GM18858 (cell line): ENCODE measurements at regions not wholly inside any gene's neighbourhood (a gene's known extent, or its start where the extent isn't known, plus 50 kb on each side); places are given as distances from the start of the nearest gene placed in this dataset.

Experiments
- ATAC-seq: cut with Tn5 transposase; IDR thresholded peaks from one replicate; pipeline ENCODE4 v1.9.1; 2021; ENCODE audit not compliant: unreplicated experiment

DNA sequence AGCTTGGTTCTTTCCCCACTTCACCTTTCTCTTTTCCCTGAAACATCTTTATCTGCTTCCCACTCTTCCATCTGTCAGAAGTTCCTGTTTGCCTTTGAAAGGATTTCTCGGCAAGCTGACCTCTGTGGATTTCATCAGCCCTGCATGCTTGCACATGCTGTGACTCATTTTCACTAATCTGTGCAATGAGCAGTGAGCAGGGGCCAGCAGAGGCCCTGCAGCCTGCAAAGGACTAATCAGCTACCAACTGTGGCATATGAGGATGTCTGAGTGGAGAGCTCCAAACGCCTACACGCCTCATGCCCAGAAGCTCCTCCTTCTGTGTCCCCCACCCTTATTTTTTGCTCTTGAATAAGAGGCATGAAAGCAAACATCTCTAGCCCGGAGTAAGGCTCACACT, 333.0 kb upstream of the SEMA6D start:
- no peak for ATAC-seq

DNA sequence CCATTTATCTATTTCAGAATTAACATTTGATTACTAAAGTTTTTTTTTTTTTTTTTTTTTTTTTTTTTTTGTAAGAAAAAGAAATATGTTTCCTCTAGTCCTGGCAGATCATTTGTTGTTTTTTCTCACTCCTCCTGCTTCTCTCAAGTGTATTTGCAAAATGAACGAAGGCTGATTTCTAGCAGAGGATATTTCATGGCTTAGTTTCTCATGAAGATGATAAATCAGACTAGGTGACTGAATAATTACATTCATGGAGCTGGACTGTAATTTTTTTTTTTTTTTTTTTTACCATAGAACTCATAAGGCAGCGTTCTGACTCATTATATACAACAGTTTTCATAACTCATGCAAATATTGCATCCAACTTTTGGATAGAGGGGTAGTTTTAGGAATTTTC, 332.5 kb upstream of the SEMA6D start:
- ATAC-seq: no peak

DNA sequence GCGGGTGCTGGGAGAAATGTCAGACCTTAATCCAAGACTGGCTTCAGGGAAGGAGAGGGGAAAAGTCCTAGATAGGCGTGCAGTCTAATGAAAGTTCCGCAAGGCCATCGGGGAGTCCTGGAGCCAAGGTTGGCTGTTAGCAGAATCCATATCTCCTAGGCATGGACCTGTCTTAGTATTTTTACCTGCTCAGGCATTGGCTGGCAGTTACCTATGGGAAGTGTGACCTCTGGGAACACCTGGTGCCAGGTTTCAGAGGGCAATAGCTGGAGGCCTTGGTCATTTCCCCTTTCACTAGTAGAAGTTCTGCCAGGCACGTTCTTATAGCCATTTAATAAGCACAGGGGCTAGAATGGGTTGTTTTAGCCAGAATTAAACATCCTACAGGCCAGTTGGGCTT, 330.8 kb upstream of the SEMA6D start:
- no peak for ATAC-seq

DNA sequence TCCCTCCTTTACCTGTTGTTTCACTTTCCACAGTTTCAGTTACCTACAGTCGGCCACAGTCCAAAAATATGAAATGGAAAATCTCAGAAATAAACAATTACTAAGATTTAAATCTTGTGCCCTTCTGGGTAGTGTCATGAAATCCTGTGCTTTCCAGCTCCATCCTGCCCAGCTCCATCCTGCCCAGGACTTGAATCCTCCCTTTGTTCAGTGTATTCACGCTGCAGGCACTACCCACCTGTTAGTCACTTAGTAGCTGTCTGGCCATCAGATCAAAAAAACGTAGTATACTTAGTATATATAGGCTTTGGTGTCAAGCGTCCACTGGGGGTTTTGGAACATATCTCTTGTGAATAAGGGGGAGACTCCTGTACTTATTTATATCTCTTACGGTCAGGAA, 329.0 kb upstream of the SEMA6D start:
- no peak for ATAC-seq

DNA sequence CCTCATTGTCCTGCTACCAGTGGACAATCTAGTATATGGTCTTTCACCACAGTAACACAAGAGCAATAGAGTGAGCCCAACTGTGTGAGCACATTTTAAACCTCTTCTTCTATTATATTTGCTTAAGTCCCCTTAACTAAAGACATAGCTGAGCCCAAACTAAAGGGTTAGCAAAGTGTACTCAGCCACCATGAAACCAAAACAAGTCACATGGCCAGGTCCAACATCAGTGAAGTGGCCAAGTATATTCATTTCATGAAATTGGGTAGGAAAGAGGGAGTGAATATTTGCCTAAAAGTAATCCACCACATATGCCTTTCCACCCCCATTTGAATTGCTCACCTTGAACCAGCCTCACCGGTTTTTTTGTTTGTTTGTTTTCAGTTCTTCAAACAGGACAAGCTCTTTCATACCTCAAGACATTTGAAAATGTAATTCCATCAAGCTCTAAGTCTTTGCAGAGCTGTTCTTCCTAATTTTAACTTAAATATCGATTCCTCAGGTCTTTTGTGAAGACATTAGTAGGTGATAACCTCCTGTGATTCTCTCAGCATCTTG, 327.0 kb upstream of the SEMA6D start:
- ATAC-seq: no peak

DNA sequence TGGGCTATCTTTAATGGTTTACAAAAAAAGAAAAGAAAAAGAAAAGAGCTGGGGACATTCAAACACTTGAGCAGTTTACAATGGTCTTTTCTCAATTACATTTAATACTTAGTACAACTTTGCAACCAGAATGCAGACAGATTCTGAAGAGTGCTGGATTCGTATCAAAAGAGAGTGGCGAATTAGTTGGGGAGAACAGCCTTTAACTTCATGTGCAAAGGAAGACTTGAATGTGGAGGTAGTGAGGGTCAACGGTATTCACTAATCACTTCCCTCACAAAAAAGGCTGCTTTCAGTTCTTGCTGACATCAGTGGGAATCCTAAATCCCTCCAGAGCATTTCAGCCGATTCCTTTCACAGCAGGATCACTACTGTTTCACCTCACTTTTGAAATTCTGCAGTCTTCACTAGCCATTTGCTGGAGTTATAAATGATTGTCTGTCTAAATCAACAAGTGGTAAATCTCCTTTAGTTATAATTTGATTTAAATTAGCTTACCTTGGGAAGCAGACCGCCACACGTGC, 323.0 kb upstream of the SEMA6D start:
- ATAC-seq: no peak

DNA sequence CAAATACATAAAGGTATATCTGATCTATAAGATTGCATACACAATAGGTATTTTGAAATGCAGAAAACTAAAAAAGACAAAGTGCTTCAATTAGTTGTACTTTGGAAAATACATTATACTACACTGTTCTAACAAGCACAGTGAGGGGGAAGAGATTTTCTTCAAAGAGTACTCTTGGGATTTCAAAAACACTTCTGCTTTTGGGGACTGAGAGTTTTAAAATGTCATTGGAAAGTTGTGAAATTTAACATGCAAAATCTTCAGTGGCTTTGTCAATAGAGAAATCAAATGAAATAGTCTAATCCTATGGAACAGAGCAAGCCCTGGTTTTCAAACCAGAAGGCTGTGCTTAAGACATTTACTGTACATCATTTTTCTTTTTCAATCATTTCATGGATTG, 322.2 kb upstream of the SEMA6D start:
- ATAC-seq: no peak

DNA sequence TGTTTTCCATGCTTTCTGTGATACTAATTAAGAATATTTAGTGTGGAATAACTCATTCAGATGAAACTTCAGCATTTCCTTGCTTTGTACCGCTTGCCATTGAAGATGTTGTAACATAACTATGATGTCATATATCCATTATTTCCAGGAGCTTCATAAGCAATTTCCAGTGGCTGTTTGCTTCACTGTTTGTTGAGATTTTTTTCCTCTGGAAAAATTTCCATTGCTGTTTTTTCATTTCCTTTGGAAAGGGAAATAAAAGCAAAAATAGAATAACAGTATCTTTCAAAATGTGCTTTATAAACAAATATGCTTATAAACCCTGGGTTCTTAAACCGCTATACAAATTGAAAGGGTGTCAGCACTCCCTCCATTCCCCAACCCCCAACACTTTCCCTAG, 319.6 kb upstream of the SEMA6D start:
- no peak for ATAC-seq

DNA sequence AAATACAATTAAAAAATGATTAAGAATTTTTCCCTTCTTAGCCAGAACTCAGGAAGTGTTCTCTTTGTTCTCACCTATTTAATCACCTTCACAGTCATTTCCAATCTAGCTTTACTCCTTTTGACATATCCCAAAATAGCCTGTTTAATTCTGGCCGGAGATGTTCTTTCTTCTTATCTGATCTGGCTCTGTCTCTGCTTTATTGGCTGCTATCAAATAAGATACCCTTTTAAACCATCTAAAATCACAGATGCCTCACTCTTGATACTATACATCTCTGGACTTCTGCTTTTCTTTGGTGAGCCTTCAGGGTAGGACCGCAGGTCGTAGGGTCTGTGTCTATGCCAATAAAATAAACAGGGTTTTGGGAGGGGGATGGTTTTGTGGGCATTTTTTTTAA, 319.2 kb upstream of the SEMA6D start:
- no peak for ATAC-seq

DNA sequence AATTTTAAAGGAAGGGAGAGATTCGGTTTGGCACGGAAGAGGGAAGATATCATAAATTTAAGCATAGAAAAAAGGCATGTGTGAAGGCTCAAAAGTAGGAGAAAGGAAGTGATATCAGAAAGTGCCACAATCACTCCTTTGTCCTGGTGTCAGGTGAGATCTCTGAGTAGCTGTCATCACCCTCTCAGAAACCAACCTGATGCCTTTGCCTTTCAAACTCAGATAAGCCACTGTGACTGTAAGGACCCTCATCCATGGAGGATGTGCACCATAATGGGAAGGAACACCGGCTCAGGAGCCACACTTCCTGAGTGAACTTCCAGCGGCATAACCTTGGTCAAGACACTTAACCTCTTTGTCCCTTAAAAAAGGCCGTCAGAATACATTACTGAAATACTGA, 318.7 kb upstream of the SEMA6D start:
- no peak for ATAC-seq

DNA sequence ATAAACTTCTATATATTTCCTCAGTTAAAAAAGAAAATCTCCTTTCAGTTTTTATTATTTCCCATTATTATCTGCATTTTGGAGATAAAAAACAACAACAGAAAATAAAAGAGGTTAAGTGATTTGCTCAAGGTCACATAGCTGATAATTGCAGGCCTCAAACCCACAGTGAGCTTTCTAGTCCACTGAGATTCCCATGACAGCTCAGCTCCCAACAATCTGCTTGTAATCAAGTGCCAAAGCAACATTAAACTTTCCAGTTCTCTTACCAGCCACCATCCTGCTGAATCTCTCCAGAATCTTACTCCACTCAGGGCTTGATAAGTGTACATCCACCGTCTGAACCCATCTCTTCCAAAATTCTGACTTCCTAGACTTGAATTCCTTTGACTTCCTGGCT, 318.2 kb upstream of the SEMA6D start:
- no peak for ATAC-seq

DNA sequence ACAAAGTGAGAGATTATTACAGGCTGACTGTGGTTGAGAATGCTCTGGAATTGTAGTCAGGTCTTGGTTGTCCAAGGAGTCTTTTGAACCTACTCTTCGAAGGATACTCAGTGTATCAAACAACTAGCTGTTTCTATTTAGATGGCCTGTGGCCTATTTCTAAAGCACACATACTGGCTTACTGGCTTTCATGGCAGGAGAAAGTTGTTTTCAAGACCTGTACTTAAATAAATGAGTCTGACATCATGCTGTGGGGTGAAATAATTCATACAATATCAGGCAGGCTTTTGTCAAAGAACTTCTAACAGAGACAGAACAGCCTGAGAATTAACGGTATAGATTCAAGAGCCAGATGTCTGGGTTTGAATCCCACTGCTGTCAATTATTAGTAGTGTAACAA, 316.7 kb upstream of the SEMA6D start:
- no peak for ATAC-seq

DNA sequence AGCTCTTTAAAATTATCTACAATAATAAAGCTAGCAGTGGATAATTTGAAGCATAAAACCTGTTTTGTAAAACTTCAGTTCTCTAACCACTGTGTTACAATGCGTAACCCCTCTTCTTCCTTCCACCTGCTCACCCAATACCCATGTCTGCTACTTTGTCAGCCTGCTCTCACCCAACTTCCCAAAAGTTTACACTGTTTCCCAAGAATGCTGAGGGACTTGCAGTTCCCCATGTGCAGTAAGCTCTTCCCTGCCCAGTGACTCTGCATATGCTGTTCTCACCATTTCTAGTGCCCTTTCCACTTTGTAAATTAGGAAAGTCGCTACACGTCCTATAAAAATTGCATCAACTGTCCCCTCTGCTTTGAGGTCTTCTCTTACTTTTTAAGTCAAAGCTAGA, 315.9 kb upstream of the SEMA6D start:
- no peak for ATAC-seq

DNA sequence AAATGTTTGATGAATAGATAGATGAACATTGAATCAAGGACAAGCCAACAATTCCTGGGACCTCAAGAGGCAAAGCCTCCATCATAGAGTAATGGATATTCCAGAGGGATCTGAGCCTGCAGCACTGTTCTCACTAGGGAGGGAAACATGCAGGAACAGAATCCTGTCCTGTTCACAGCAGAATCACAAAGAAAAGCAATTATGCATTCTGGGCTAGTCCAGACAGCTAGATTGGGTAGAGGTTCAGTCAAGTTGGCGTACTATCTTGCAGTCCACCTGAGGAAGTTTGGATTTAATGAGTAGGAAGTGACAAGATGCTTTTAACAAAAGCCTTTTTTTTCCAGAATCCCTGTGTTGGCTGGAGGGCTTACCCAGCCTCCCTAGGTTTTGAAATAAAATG, 314.5 kb upstream of the SEMA6D start:
- no peak for ATAC-seq

DNA sequence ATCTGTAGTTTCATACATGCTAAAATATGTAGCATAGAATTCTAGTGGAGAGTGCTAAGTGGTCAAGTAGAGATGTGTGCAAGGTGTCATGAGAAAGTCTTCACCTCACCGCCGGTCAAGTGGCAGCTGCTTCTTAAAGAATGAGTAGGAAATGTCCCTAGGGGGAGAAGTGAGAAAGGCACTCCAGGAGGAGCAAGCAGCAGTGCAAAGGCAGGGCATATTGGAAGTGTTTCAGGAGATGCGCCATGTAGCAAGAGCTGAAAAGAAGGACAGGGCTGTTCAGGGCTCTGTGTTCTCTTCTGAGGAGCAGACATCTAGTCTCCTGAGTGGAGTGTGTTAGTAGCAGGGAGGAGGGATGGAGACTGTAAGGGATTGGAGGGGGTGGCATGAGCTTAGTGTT, 312.4 kb upstream of the SEMA6D start:
- ATAC-seq: no peak

DNA sequence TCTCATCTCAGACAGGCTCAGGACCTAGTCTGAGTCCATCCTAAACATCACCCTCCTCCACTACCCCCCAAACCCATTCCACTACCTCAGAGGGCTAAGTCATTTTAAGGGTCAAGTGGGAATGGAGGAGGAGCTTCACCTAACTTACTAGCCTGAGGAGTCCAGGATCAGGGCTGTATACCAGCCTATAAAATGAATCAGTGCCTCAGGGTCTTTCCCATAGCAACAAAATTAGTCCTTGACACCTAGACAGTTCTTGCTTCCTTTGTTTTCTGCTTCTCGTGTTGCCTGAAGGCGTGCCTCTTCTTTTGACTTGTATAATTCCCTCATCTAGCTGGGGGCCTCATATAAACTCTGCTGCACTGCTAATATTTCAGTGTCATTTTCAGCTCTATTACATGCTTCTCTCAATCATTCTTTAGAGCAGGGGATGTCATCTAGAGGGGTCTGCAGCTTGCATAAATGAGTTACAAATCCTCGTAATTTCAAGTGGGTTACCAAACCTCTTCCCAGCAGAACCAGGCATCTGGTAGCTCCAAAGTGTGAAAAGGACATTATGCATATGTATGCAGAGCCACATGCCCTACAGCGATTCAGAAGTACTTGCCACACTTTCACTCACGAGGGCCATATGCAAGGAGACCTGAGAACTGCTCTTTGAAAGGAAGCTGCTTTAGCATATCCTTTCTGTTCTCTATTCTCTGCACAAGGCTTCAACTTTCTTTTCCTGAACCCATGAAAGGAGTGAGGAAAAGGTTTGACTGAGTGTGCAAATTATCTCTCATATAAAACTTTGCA, 311.7 kb upstream of the SEMA6D start:
- no peak for ATAC-seq

DNA sequence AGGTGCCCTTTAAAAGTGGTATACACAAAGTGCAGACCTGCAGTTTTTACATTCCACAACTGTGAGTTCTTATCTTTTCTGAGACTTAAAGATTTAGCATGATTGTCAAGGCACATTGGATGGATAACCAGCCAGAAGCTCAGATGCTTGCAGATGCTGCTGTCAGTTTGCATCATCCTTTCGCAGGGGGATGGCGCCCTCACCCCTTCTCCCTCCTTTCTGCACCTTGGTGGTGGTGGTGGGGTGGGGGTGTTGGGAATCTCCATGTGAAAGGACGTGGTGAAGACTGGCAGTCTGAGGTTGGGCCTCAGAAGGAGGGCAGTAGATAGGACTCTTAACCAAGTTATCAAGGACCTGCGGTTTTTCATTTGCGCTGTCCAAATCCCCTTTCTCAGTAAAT, 309.6 kb upstream of the SEMA6D start:
- ATAC-seq: no peak

DNA sequence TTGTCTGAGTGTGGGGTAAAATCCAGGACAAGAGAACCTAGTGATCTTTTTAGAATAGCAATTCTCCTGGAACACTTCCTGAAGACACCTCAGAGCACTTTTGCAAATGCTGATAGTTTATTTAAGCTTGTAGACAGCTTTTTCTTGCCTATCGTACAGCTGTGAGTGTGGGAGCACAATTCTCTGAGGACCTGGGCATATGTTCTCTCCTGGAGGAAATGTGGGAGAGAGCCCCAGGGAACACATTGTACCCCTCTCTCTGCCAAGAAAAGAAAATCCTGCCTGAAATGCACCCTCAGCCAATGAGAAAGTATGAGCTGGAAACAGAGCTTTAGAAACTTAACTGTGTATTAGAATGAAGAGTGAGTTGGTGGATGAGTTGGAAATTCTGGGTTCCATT, 308.3 kb upstream of the SEMA6D start:
- ATAC-seq: no peak

DNA sequence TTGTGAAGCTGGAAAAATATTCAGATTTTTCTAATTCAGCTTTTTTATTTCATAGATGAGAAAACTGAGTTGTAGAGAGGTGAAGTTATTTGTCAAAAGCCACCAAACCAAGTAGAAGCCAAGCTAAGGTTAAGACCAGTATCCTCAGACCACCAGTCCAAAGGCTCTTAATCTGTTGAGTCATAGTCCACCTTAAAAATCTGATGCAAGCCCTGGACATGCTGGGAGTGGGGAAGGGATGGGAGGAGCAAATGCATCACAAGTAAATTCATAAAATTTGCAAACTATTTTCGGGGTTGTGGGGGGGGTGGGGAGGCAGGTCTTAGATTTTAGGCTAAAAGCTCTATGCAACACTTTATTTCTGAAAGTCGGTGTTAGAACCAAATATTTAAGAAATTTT, 307.7 kb upstream of the SEMA6D start:
- ATAC-seq: no peak

DNA sequence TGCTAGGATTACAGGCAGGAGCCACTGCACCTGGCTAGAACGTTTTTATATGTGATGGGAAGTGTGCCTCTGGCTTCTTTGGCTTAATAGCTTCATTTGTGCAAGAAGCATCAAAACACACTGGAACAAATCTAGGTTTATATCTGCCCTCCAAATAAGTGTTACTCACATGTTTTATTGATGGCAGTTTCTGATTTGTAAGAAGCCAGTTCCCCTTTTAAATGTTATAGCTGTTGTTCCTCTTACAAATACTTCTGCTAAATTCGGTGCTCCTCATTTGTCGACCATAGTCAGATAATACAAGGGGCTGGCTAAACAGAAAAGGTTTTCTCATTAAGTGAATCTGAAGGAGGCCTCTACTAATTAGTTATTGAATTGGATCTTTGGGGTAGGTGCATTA, 307.1 kb upstream of the SEMA6D start:
- ATAC-seq: no peak

DNA sequence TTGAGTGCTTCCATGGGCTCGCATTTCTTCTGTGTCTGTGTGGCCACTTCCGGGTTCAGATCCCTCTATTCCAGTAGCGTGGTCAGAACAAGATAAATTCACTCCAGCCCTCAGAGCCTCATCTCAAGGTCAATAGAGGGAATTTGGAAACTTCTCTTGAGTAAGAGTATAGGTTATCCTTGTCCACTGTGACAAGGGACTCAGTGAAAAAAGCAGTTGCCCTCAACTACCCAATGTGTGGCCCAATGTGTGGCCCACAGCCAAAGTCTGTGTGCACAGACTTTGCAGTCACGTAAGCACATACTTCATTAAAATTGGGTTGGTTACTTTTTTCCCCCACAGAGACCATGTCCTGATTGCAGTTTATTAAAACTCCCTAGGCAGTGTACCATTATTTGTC, 305.6 kb upstream of the SEMA6D start:
- no peak for ATAC-seq

DNA sequence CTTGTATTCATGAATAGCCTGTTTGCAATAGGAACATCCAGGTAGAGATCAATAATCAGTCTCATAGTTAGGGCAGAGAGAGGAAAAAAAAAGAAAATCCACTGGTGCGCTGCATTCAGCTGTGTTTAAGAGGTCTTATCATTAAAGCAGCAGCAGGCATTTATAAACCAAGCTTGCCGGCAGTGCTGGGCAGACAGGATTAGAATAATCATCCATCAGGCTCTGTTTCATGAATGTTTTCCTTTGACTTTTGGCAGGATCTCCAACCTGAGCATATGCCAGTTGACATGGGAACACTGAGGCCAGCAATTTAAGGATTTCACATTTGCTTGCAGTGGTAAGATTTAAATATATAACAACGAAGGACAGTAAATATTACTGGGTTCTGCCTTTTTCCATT, 305.2 kb upstream of the SEMA6D start:
- ATAC-seq: no peak

DNA sequence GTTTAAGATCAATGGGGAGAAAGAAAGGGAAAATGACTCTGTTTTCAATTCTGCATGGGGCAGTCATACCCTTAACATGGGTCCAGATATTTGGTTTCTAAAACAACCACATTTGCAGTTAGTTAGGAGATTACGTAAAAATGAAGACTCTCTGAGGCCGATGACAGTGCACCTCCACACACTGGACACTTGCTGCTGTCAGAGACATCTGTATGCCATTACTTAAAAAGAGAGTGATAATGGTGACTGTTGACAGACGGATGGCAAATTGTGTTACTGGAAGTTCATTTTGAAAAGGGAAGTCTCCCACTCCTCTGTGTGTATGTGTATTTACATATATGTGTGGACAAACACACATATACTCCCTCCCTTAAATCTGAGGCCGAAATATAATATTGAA, 304.5 kb upstream of the SEMA6D start:
- no peak for ATAC-seq
